ENCODE measurements at regions not wholly inside any gene's neighbourhood (a gene's known extent, or its start where the extent isn't known, plus 50 kb on each side); places are given as distances from the start of the nearest gene placed in this dataset.

DNA sequence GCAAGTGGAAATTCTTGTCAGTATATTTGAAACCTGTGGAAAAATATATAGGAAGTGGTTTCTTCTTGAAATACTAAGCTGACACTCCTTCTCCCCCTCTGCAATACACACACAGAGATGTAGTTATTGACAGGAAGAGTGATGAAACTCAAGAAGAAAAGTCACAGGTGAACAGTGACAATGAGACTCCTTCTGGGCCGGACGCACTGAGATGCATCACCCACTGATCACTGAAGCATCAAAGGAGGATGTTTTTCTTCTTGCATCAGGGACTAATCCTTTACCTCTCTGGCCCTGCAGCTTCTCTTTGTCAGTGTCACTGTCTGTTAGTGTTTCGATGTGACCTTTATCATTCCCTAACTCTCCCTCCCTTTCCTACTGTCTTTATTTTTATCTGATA, 1864.2 kb upstream of the C9orf72 start:
- Histone ChIP-seq H2AK5ac (ENCODE audit: low read depth, low read length) (no peak overlapping the region), H3K4me2 (ENCODE audit: insufficient read depth in 1 of 2, low read depth in 2 of 2, low read length in 2 of 2) (no peak overlapping the region), H4K91ac (replicated peaks; ENCODE audit: insufficient read length, low read length) (no peak overlapping the region), H3K23ac (ENCODE audit: insufficient read length) (no peak overlapping the region), H2AFZ (ENCODE audit: low read length) (no peak overlapping the region), H3K27me3 (replicated peaks in 1 of 4; ENCODE audit: control insufficient read depth in 3 of 4, extremely low read depth in 1 of 4, insufficient read depth in 3 of 4, low read length in 3 of 4) (no peaks in the 10 kb centered on the region), H3K4ac (replicated peaks; ENCODE audit: insufficient read length, low read depth, low read length) (no peak overlapping the region), H3K4me1 (replicated peaks in 1 of 4; ENCODE audit: control insufficient read depth in 3 of 4, insufficient read depth in 4 of 4, low read length in 3 of 4) (no peaks in the 10 kb centered on the region), H3K4me3 (ENCODE audit: extremely low read depth in 1 of 4, insufficient read depth in 2 of 4, low read depth in 3 of 4, low read length in 4 of 4) (no peak overlapping the region), H2BK12ac (ENCODE audit: low read depth, low read length) (no peak overlapping the region), H3K23me2 (ENCODE audit: low read depth, low read length) (no peaks in the 10 kb centered on the region), H3K18ac (ENCODE audit: extremely low read depth, low read length) (no peak overlapping the region), H3K9ac (replicated peaks in 1 of 4; ENCODE audit: extremely low read depth in 1 of 4, low read depth in 3 of 4, low read length in 3 of 4) (no peak overlapping the region), H4K20me1 (replicated peaks in 1 of 2; ENCODE audit: control insufficient read depth in 1 of 2, insufficient read depth in 2 of 2, low read length in 2 of 2) (no peaks in the 10 kb centered on the region), H4K8ac (ENCODE audit: extremely low read depth, insufficient read depth, low read length) (no peak overlapping the region), H4K5ac (ENCODE audit: insufficient read length, low read depth, low read length) (no peak overlapping the region), H3K14ac (ENCODE audit: insufficient read length) (no peak overlapping the region), H2BK15ac (ENCODE audit: low read length) (no peak overlapping the region), H3K9me3 (ENCODE audit: insufficient read depth in 2 of 2, low read depth in 1 of 2, low read length in 1 of 2) (no peaks in the 10 kb centered on the region), H3K27ac (ENCODE audit: low read depth, low read length) (no peak overlapping the region), H3K79me1 (ENCODE audit: low read depth, low read length) (no peaks in the 10 kb centered on the region), H3K79me2 (ENCODE audit: control insufficient read depth in 1 of 2, insufficient read depth in 2 of 2, low read length in 2 of 2) (no peaks in the 10 kb centered on the region), H3K36me3 (ENCODE audit: control insufficient read depth in 2 of 4, insufficient read depth in 4 of 4, low read length in 3 of 4) (no peaks in the 10 kb centered on the region), H2BK5ac (ENCODE audit: low read depth, low read length) (no peak overlapping the region), H2BK120ac (replicated peaks; ENCODE audit: low read depth, low read length) (no peak overlapping the region), H2BK20ac (ENCODE audit: low read length) (no peak overlapping the region), H3K56ac (replicated peaks; ENCODE audit: insufficient read length, low read depth, low read length) (no peak overlapping the region)
- ChIA-PET POLR2A (ENCODE audit: partially characterized antibody) (no interaction called here), CTCF (ENCODE audit: partially characterized antibody) (interaction anchor here (0.8 to 1.4 kb wide), 2 partner anchors 10 to 25 kb away, joined by 3 to 4 read pairs; no protein-coding TSS in a partner anchor)
- TF ChIP-seq JUND (IDR thresholded peaks at IDR 0.05; ENCODE audit: low read length) (no peak), SAP30 (IDR thresholded peaks at IDR 0.05; ENCODE audit: insufficient read depth, insufficient replicate concordance, low read length) (no peak), RNF2 (IDR thresholded peaks at IDR 0.05; ENCODE audit: borderline replicate concordance, low read depth, low read length, missing control alignments, poor library complexity, severe bottlenecking) (no peak), POU5F1 (IDR thresholded peaks at IDR 0.05; ENCODE audit: low read depth, low read length) (no peak), TAF1 (IDR thresholded peaks at IDR 0.05; ENCODE audit: low read depth, low read length) (no peak), CTBP2 (IDR thresholded peaks at IDR 0.05; ENCODE audit: borderline replicate concordance, insufficient read depth, insufficient read length, low read length) (no peak), PHF8 (conservative IDR thresholded peaks at IDR 0.05; ENCODE audit: low read depth, low read length) (no peak), CBX5 (IDR thresholded peaks at IDR 0.05; ENCODE audit: low read depth, low read length) (no peak), SIN3A (conservative IDR thresholded peaks at IDR 0.05 in 1 of 2, IDR thresholded peaks at IDR 0.05 in 1 of 2; ENCODE audit: low read depth in 1 of 2, low read length in 2 of 2) (no peak), RAD21 (IDR thresholded peaks at IDR 0.05 in 1 of 2, conservative IDR thresholded peaks at IDR 0.05 in 1 of 2; ENCODE audit: low read depth in 2 of 2, low read length in 2 of 2) (no peak), SRF (IDR thresholded peaks at IDR 0.05; ENCODE audit: low read depth, low read length) (no peak), TBP (IDR thresholded peaks at IDR 0.05; ENCODE audit: low read depth, low read length) (no peak), USF2 (IDR thresholded peaks at IDR 0.05; ENCODE audit: low read length) (no peak)
- FAIRE-seq (no peak), DNase-seq (ENCODE audit: low read depth in 1 of 2, low spot score in 2 of 2) (no peak)
- WGBS, 2 experiments (ENCODE audit: extremely low coverage in 1 of 2, insufficient coverage in 1 of 2, insufficient read length in 1 of 2, insufficient replicate concordance in 2 of 2, low coverage in 1 of 2, low lambda C conversion rate in 2 of 2, missing lambda C conversion rate in 1 of 2): 91% methylated on average over 3 of the region's 3 CpGs; no CpG with 5 or more reads in 1 of the 2 experiments
